ENCODE measurements at regions not wholly inside any gene's neighbourhood (a gene's known extent, or its start where the extent isn't known, plus 50 kb on each side); places are given as distances from the start of the nearest gene placed in this dataset.

- no peak overlapping the region for H3K27ac ChIP-seq (ENCODE audit: low read depth, low read length)
- H2AFZ ChIP-seq (ENCODE audit: low read depth, low read length, poor library complexity, severe bottlenecking): no peak overlapping the region
- H4K20me1 ChIP-seq (ENCODE audit: insufficient read depth): no peaks in the 10 kb centered on the region
- no peak overlapping the region for H3K4me3 ChIP-seq (replicated peaks in 1 of 2; ENCODE audit: low read depth in 1 of 2, low read length in 2 of 2)
- TF ChIP-seq ZBTB33 (IDR thresholded peaks at IDR 0.05; ENCODE audit: extremely low read depth, insufficient replicate concordance, low read length) (no peak), REST (IDR thresholded peaks at IDR 0.05; ENCODE audit: low read depth) (no peak), POLR2A (IDR thresholded peaks at IDR 0.05; ENCODE audit: borderline replicate concordance, extremely low read depth, insufficient read depth, insufficient read length) (no peak), CBX3 (IDR thresholded peaks at IDR 0.05; ENCODE audit: low read depth) (no peak), SP1 (IDR thresholded peaks at IDR 0.05; ENCODE audit: low read depth) (no peak), EZH2 (IDR thresholded peaks at IDR 0.05) (no peak), ZFX (IDR thresholded peaks at IDR 0.05) (no peak), CTCF (IDR thresholded peaks at IDR 0.05 in 2 of 3, conservative IDR thresholded peaks at IDR 0.05 in 1 of 3; ENCODE audit: borderline replicate concordance in 1 of 3, insufficient read depth in 1 of 3, low read depth in 2 of 3, low read length in 2 of 3) (no peak), JUND (IDR thresholded peaks at IDR 0.05) (no peak), ELF1 (IDR thresholded peaks at IDR 0.05; ENCODE audit: borderline replicate concordance, low read depth) (no peak), POLR2AphosphoS5 (IDR thresholded peaks at IDR 0.05; ENCODE audit: low read depth, low read length) (no peak), SIN3A (IDR thresholded peaks at IDR 0.05; ENCODE audit: low read depth) (no peak), EGR1 (IDR thresholded peaks at IDR 0.05; ENCODE audit: low read depth) (no peak), CEBPB (IDR thresholded peaks at IDR 0.05; ENCODE audit: low read depth) (no peak), ZNF274 (IDR thresholded peaks at IDR 0.05; ENCODE audit: low read depth, low read length) (no peak)
- RAD21 ChIA-PET (ENCODE audit: low non-redundant PET in 1 of 2, low total read pairs in 2 of 2, uncharacterized antibody in 2 of 2, unreplicated experiment in 2 of 2): no interaction called here
- no peaks in the 10 kb centered on the region for H3K9me3 ChIP-seq (ENCODE audit: control insufficient read depth in 1 of 2, insufficient read depth in 1 of 2, low read depth in 1 of 2, low read length in 2 of 2)
- no peaks in the 10 kb centered on the region for H3K79me2 ChIP-seq (ENCODE audit: insufficient read depth, low read length)
- H3K4me1 ChIP-seq (ENCODE audit: control insufficient read depth in 1 of 2, insufficient read depth in 2 of 2, low read length in 2 of 2): no peaks in the 10 kb centered on the region
- DNase-seq (ENCODE audit: low read depth, low spot score) (no peak), ATAC-seq (no peak)
- CTCF ChIA-PET: no interaction called here
- H3K36me3 ChIP-seq (ENCODE audit: control insufficient read depth in 1 of 2, insufficient read depth in 2 of 2, low read length in 2 of 2): no peaks in the 10 kb centered on the region
- no peak overlapping the region for H3K4me2 ChIP-seq (ENCODE audit: low read length)
- H3K27me3 ChIP-seq (ENCODE audit: insufficient read depth, low read length): no peaks in the 10 kb centered on the region
- no peaks in the 10 kb centered on the region for H3K9me2 ChIP-seq (ENCODE audit: insufficient read depth)
- H3K9ac ChIP-seq (ENCODE audit: low read length): no peak overlapping the region
- POLR2A ChIA-PET: no interaction called here
- BruUV-seq (replicated peaks): no TSS peak
- intact Hi-C loops (cut with micrococcal nuclease): no loop called here
Measured at GRCh38 chr3:65193531-65193930, 505.7 kb upstream of the ADAMTS9 start.
